IMR-90 (cell line): ENCODE measurements at regions not wholly inside any gene's neighbourhood (a gene's known extent, or its start where the extent isn't known, plus 50 kb on each side); places are given as distances from the start of the nearest gene placed in this dataset.

Source experiments
- MXI1 ChIP-seq: IDR thresholded peaks from 2 replicates; pipeline ENCODE4 v1.6.1; 2012; ENCODE audit warnings: low read depth, mild to moderate bottlenecking, low read length, moderate library complexity, borderline replicate concordance
- TF ChIP-seq, protein P1 (sequence below): conservative IDR thresholded peaks from 2 replicates; pipeline ENCODE4 v1.5.1; 2012; ENCODE audit warnings: mild to moderate bottlenecking, low read depth, low read length, improper control_type of control experiment

GRCh38 chr3:59481776-59482400, 432.1 kb upstream of the CFAP20DC start:
- TF ChIP-seq, protein P1, sequence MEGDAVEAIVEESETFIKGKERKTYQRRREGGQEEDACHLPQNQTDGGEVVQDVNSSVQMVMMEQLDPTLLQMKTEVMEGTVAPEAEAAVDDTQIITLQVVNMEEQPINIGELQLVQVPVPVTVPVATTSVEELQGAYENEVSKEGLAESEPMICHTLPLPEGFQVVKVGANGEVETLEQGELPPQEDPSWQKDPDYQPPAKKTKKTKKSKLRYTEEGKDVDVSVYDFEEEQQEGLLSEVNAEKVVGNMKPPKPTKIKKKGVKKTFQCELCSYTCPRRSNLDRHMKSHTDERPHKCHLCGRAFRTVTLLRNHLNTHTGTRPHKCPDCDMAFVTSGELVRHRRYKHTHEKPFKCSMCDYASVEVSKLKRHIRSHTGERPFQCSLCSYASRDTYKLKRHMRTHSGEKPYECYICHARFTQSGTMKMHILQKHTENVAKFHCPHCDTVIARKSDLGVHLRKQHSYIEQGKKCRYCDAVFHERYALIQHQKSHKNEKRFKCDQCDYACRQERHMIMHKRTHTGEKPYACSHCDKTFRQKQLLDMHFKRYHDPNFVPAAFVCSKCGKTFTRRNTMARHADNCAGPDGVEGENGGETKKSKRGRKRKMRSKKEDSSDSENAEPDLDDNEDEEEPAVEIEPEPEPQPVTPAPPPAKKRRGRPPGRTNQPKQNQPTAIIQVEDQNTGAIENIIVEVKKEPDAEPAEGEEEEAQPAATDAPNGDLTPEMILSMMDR: no peak
- no peak for TF ChIP-seq MXI1
